ENCODE measurements at regions not wholly inside any gene's neighbourhood (a gene's known extent, or its start where the extent isn't known, plus 50 kb on each side); places are given as distances from the start of the nearest gene placed in this dataset.

GRCh38 chr10:125462845-125463244, 220.1 kb downstream of the TEX36 start:
- Histone ChIP-seq H3K27me3 (ENCODE audit: control insufficient read depth, insufficient read depth, low read length) (peaks cover 3% of the 10 kb centered on the region), H3K4me1 (ENCODE audit: control insufficient read depth, insufficient read depth, low read length) (no peaks in the 10 kb centered on the region), H3K36me3 (ENCODE audit: control insufficient read depth, insufficient read depth, low read length) (no peaks in the 10 kb centered on the region), H3K9me3 (ENCODE audit: control insufficient read depth, low read depth, low read length) (no peaks in the 10 kb centered on the region), H3K27ac (ENCODE audit: low read length) (no peak overlapping the region), H3K4me3 (ENCODE audit: low read length) (no peak overlapping the region)
- WGBS (ENCODE audit: insufficient coverage, low lambda C conversion rate): 83% methylated on average over 1 of the region's 2 CpGs
- no peak for DNase-seq

DNA sequence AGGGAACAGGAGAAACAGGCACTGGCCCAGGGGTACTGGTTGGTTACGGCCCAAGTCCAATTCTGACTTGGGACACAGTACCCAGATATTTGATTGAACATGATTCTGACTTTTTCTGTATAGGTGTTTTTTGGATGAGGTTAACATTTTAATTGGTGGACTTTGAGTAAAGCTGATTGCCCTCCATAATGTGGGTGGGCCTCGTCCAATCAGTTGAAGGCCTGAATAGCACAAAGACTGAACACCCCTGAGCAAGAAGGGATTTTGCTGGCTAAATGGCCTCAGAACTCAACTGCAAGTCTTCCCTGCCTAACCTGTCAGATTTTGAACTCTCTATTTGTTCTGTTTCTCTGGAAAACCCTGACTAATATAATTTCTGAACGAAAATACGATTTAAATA, 222.6 kb downstream of the TEX36 start:
- Histone ChIP-seq H3K27ac (ENCODE audit: low read length) (no peak overlapping the region), H3K27me3 (ENCODE audit: control insufficient read depth, insufficient read depth, low read length) (peaks cover 3% of the 10 kb centered on the region), H3K4me3 (ENCODE audit: low read length) (no peak overlapping the region), H3K4me1 (ENCODE audit: control insufficient read depth, insufficient read depth, low read length) (no peaks in the 10 kb centered on the region), H3K36me3 (ENCODE audit: control insufficient read depth, insufficient read depth, low read length) (no peaks in the 10 kb centered on the region), H3K9me3 (ENCODE audit: control insufficient read depth, low read depth, low read length) (no peaks in the 10 kb centered on the region)
- 100% methylated on average over 2 of the region's 4 CpGs for WGBS (ENCODE audit: insufficient coverage, low lambda C conversion rate)
- DNase-seq: no peak

- no peak for DNase-seq
- no peak overlapping the region for H3K4me3 ChIP-seq (ENCODE audit: low read length)
- H3K27me3 ChIP-seq (ENCODE audit: control insufficient read depth, insufficient read depth, low read length): peaks cover 6% of the 10 kb centered on the region
- H3K36me3 ChIP-seq (ENCODE audit: control insufficient read depth, insufficient read depth, low read length): no peaks in the 10 kb centered on the region
- no peak overlapping the region for H3K27ac ChIP-seq (ENCODE audit: low read length)
- no peaks in the 10 kb centered on the region for H3K9me3 ChIP-seq (ENCODE audit: control insufficient read depth, low read depth, low read length)
- H3K4me1 ChIP-seq (ENCODE audit: control insufficient read depth, insufficient read depth, low read length): no peaks in the 10 kb centered on the region
- no CpG with 5 or more reads among the region's 5 CpGs for WGBS (ENCODE audit: insufficient coverage, low lambda C conversion rate)
Measured at GRCh38 chr10:125457406-125457805, 225.6 kb downstream of the TEX36 start.

- no CpG with 5 or more reads among the region's 3 CpGs for WGBS (ENCODE audit: insufficient coverage, low lambda C conversion rate)
- Histone ChIP-seq H3K4me3 (ENCODE audit: low read length) (no peak overlapping the region), H3K4me1 (ENCODE audit: control insufficient read depth, insufficient read depth, low read length) (no peaks in the 10 kb centered on the region), H3K9me3 (ENCODE audit: control insufficient read depth, low read depth, low read length) (no peaks in the 10 kb centered on the region), H3K27me3 (ENCODE audit: control insufficient read depth, insufficient read depth, low read length) (peaks cover 9% of the 10 kb centered on the region), H3K27ac (ENCODE audit: low read length) (no peak overlapping the region), H3K36me3 (ENCODE audit: control insufficient read depth, insufficient read depth, low read length) (no peaks in the 10 kb centered on the region)
- DNase-seq: no peak
Measured at GRCh38 chr10:125455855-125456254, 227.1 kb downstream of the TEX36 start.

- 31% methylated on average over 2 of the region's 2 CpGs for WGBS (ENCODE audit: insufficient coverage, low lambda C conversion rate)
Measured at GRCh38 chr10:125455431-125455830, 227.5 kb downstream of the TEX36 start.

DNA sequence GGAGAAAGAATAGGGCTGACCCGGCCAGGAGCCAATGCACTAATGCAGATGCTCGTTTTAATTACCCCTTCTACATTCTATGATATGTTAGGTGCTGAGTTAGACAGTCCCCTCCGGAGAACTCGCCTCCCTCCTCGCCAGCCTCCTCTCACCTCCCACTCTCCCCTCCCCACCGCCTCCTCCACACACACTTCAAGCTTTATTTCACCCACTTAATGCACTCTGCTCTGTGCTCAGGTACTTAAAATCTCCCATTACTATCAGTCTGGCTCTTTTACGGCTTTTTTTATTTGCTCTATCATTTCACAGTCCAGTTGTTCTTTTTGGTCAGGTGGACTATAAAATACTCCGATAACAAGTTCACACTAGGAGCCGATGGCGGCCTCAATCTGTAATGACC, 231.6 kb downstream of the TEX36 start:
- H3K4me1 ChIP-seq (ENCODE audit: control insufficient read depth, insufficient read depth, low read length): no peaks in the 10 kb centered on the region
- H3K4me3 ChIP-seq (ENCODE audit: low read length): no peak overlapping the region
- WGBS (ENCODE audit: insufficient coverage, low lambda C conversion rate): 21% methylated on average over 2 of the region's 10 CpGs
- no peak overlapping the region for H3K27ac ChIP-seq (ENCODE audit: low read length)
- H3K27me3 ChIP-seq (ENCODE audit: control insufficient read depth, insufficient read depth, low read length): peaks cover 14% of the 10 kb centered on the region
- no peak for DNase-seq
- no peaks in the 10 kb centered on the region for H3K9me3 ChIP-seq (ENCODE audit: control insufficient read depth, low read depth, low read length)
- no peaks in the 10 kb centered on the region for H3K36me3 ChIP-seq (ENCODE audit: control insufficient read depth, insufficient read depth, low read length)

More at GRCh38 chr10:125455431-125455830, 227.5 kb downstream of the TEX36 start:
- Histone ChIP-seq H3K4me1 (ENCODE audit: control insufficient read depth, insufficient read depth, low read length) (no peaks in the 10 kb centered on the region), H3K36me3 (ENCODE audit: control insufficient read depth, insufficient read depth, low read length) (no peaks in the 10 kb centered on the region), H3K27me3 (ENCODE audit: control insufficient read depth, insufficient read depth, low read length) (peaks cover 13% of the 10 kb centered on the region), H3K27ac (ENCODE audit: low read length) (no peak overlapping the region), H3K9me3 (ENCODE audit: control insufficient read depth, low read depth, low read length) (no peaks in the 10 kb centered on the region), H3K4me3 (ENCODE audit: low read length) (no peak overlapping the region)
- DNase-seq: no peak

GRCh38 chr10:125450218-125450617, 232.7 kb downstream of the TEX36 start:
- H3K36me3 ChIP-seq (ENCODE audit: control insufficient read depth, insufficient read depth, low read length): no peaks in the 10 kb centered on the region
- no peak overlapping the region for H3K4me3 ChIP-seq (ENCODE audit: low read length)
- WGBS (ENCODE audit: insufficient coverage, low lambda C conversion rate): no CpG with 5 or more reads among the region's 4 CpGs
- no peaks in the 10 kb centered on the region for H3K9me3 ChIP-seq (ENCODE audit: control insufficient read depth, low read depth, low read length)
- DNase-seq: no peak
- peaks cover 14% of the 10 kb centered on the region for H3K27me3 ChIP-seq (ENCODE audit: control insufficient read depth, insufficient read depth, low read length)
- no peak overlapping the region for H3K27ac ChIP-seq (ENCODE audit: low read length)
- no peaks in the 10 kb centered on the region for H3K4me1 ChIP-seq (ENCODE audit: control insufficient read depth, insufficient read depth, low read length)

- Histone ChIP-seq H3K36me3 (ENCODE audit: control insufficient read depth, insufficient read depth, low read length) (no peaks in the 10 kb centered on the region), H3K27me3 (ENCODE audit: control insufficient read depth, insufficient read depth, low read length) (peaks cover 14% of the 10 kb centered on the region)
- no CpG with 5 or more reads among the region's 9 CpGs for whole genome bisulfite sequencing (ENCODE audit: insufficient coverage, low lambda C conversion rate)
Measured at GRCh38 chr10:125449571-125449970, 233.4 kb downstream of the TEX36 start.

DNA sequence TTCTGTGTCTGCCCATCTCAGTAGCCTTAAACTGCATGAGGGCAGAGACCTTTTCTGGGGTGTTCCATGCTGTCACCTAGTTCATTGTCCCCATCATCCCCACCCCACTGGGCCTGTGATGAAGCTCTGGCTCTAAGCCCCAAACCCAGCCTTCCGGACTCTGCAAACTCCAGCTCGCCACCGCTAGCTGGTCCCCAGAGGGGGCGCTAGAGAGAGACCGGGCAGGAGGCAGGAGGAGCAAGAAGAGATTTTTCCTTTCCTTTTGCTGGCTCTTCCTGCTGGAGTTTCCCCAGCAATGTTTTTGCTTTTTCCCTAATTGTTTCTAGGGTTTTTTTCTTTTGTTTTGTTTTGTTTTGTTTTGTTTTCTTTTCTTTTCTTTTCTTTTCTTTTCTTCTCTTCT, 234.4 kb downstream of the TEX36 start:
- H3K36me3 ChIP-seq (ENCODE audit: control insufficient read depth, insufficient read depth, low read length): no peaks in the 10 kb centered on the region
- no peaks in the 10 kb centered on the region for H3K4me1 ChIP-seq (ENCODE audit: control insufficient read depth, insufficient read depth, low read length)
- WGBS (ENCODE audit: insufficient coverage, low lambda C conversion rate): no CpG with 5 or more reads among the region's 5 CpGs
- peaks cover 14% of the 10 kb centered on the region for H3K27me3 ChIP-seq (ENCODE audit: control insufficient read depth, insufficient read depth, low read length)
- H3K27ac ChIP-seq (ENCODE audit: low read length): no peak overlapping the region
- no peak overlapping the region for H3K4me3 ChIP-seq (ENCODE audit: low read length)
- H3K9me3 ChIP-seq (ENCODE audit: control insufficient read depth, low read depth, low read length): no peaks in the 10 kb centered on the region
- no peak for DNase-seq

More at GRCh38 chr10:125449571-125449970, 233.4 kb downstream of the TEX36 start:
- Histone ChIP-seq H3K4me1 (ENCODE audit: control insufficient read depth, insufficient read depth, low read length) (no peaks in the 10 kb centered on the region), H3K9me3 (ENCODE audit: control insufficient read depth, low read depth, low read length) (no peaks in the 10 kb centered on the region), H3K27ac (ENCODE audit: low read length) (no peak overlapping the region), H3K4me3 (ENCODE audit: low read length) (no peak overlapping the region)
- DNase-seq: peak in 1 of 2 donors; percentile 5

DNA sequence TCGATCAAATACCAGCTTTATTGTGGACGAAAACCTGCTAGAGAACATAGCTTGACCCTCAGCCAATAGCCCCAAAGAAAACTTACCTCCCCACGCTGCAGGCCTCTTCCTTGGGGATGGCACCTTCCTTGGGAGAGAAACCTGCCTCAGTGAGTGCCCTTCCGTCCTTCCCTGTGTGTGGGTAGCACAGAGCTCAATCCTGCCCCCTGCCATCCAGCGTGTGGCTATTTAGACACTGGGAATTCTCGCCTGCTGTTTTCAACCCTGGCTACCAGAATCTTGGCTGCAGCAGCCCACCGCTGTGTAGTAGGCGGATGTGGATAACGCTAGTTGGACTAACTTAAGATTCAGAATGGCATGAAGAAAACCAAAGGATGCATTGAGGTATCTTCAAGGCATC, 238.2 kb downstream of the TEX36 start:
- WGBS (ENCODE audit: insufficient coverage, low lambda C conversion rate): 60% methylated on average over 1 of the region's 9 CpGs
- H3K36me3 ChIP-seq (ENCODE audit: control insufficient read depth, insufficient read depth, low read length): no peaks in the 10 kb centered on the region
- H3K27me3 ChIP-seq (ENCODE audit: control insufficient read depth, insufficient read depth, low read length): no peaks in the 10 kb centered on the region
- no peak overlapping the region for H3K4me3 ChIP-seq (ENCODE audit: low read length)
- H3K4me1 ChIP-seq (ENCODE audit: control insufficient read depth, insufficient read depth, low read length): no peaks in the 10 kb centered on the region
- H3K27ac ChIP-seq (ENCODE audit: low read length): no peak overlapping the region
- DNase-seq: no peak
- H3K9me3 ChIP-seq (ENCODE audit: control insufficient read depth, low read depth, low read length): no peaks in the 10 kb centered on the region

DNA sequence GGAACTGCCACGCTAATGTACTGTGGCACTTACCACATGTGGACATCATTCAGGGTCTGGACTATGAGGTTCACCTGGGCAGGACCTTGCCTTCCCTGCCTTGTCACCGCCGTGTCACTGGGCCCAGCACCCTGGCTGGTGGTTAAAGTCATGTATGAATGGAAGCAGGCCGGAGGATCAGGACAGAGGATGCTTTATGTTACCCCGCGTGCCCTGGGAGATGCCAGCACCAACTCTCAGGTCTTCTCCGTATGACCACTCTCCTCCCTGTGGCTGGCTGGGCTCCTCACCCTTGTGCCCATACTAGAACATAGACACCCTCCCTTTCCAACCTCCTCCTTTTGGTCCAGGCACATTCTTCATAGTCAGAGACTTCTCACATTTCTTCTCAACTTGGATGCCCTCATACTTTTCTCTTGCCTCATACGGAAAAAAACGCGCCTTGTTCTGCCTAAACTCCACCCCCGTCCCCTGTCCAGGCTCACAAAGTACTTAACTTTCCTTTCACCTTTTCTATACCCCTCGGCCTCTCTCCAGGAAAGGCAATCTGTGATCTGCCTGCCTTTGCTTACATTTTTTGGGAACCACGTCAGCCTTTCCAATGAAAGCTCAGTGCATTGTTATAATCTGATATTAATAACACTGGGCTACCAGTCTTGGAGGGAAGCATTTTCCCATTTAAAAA, 240.0 kb downstream of the TEX36 start:
- WGBS (ENCODE audit: insufficient coverage, low lambda C conversion rate): 72% methylated on average over 5 of the region's 13 CpGs

More for the DNA sequence above, 240.0 kb downstream of the TEX36 start:
- Histone ChIP-seq H3K36me3 (ENCODE audit: control insufficient read depth, insufficient read depth, low read length) (no peaks in the 10 kb centered on the region), H3K4me3 (ENCODE audit: low read length) (no peak overlapping the region), H3K9me3 (ENCODE audit: control insufficient read depth, low read depth, low read length) (no peaks in the 10 kb centered on the region), H3K27me3 (ENCODE audit: control insufficient read depth, insufficient read depth, low read length) (no peaks in the 10 kb centered on the region), H3K27ac (ENCODE audit: low read length) (peak overlapping the region; percentile 42), H3K4me1 (ENCODE audit: control insufficient read depth, insufficient read depth, low read length) (no peaks in the 10 kb centered on the region)
- peak in 1 of 2 donors; percentile 14 for DNase-seq

Measured in large intestine (tissue), 3 donors.